Kidney (tissue), 13 donors: ENCODE measurements at regions not wholly inside any gene's neighbourhood (a gene's known extent, or its start where the extent isn't known, plus 50 kb on each side); places are given as distances from the start of the nearest gene placed in this dataset.
A peak's percentile ranks its signal among the peaks of the same experiment; 100 is the strongest.

Experiments
- DNase-seq, 5 donors: peaks; one replicate each; pipeline ENCODE4 v3.0.0-alpha.2; 2013 to 2020
- FAIRE-seq: peaks from 2 replicates; lab custom pipeline; 2012; peaks lifted over from hg19 to GRCh38; lab: Jason Lieb, UNC
- H3K27ac ChIP-seq, 2 donors: one replicate each; pipeline ENCODE4 v1.7.0; 2013; ENCODE audit warnings: low read depth in 2 of 2, low read length in 2 of 2, inconsistent platforms in 1 of 2
- H3K27me3 ChIP-seq: one replicate; pipeline ENCODE4 v1.7.1; 2013; ENCODE audit warnings: low read length, inconsistent platforms; ENCODE audit not compliant: control insufficient read depth, insufficient read depth
- H3K36me3 ChIP-seq, 3 donors: one replicate each; pipeline versions ENCODE4 v1.7.0 to v1.7.1; 2013; ENCODE audit warnings: low read length in 3 of 3, control low read depth in 1 of 3, inconsistent platforms in 1 of 3; ENCODE audit not compliant: insufficient read depth in 3 of 3, control insufficient read depth in 2 of 3
- H3K4me1 ChIP-seq, 3 donors: one replicate each; pipeline versions ENCODE4 v1.7.0 to v1.7.1; 2013; ENCODE audit warnings: low read length in 3 of 3, inconsistent platforms in 1 of 3, low read depth in 1 of 3; ENCODE audit not compliant: control insufficient read depth in 2 of 3, insufficient read depth in 2 of 3
- H3K4me3 ChIP-seq, 3 donors: one replicate each; pipeline versions ENCODE4 v1.7.0 to v1.8.1; 2013; ENCODE audit warnings: low read length in 3 of 3, control low read depth in 1 of 3, inconsistent platforms in 1 of 3
- H3K9ac ChIP-seq, 3 donors: one replicate each; pipeline versions ENCODE4 v1.7.0 to v1.7.1; 2013; ENCODE audit warnings: low read length in 3 of 3, control low read depth in 1 of 3, inconsistent platforms in 1 of 3
- H3K9me3 ChIP-seq, 3 donors: one replicate each; pipeline versions ENCODE4 v1.7.0 to v1.7.1; 2013; ENCODE audit warnings: low read length in 3 of 3, control low read depth in 1 of 3, inconsistent platforms in 1 of 3; ENCODE audit not compliant: control insufficient read depth in 2 of 3, insufficient read depth in 1 of 3
- CTCF ChIP-seq: IDR thresholded peaks from 3 replicates; pipeline ENCODE4 v1.5.1; 2012; ENCODE audit warnings: mild to moderate bottlenecking, moderate library complexity, borderline replicate concordance; ENCODE audit not compliant: insufficient read depth; ENCODE audit errors: extremely low read depth
- intact Hi-C: fragments of 100-400 bp; cut with DNase I; formaldehyde crosslinking; loops from one replicate; pipeline ENCODE4 v1.11.1; 2022
- donor health status: control.
- donor health status: control.
- donor health status: control.
- donor health status: control.
- donor health status: control.
- donor health status: DM: yes; HTN: yes; CAD: no.
- donor health status: Normal renal cell carcinoma (clear cell type).

- no peak for TF ChIP-seq CTCF
- H3K9me3 ChIP-seq = no peaks in the 10 kb centered on the region
- FAIRE-seq (no peak), DNase-seq (peak in 1 of 5 donors; percentile 43)
- H3K36me3 ChIP-seq = no peaks in the 10 kb centered on the region
- H3K9ac ChIP-seq = no peak overlapping the region
- no peak overlapping the region for H3K4me3 ChIP-seq
- H3K27me3 ChIP-seq = no peaks in the 10 kb centered on the region
- H3K27ac ChIP-seq = no peak overlapping the region
- intact Hi-C loops = no loop called here
- H3K4me1 ChIP-seq = no peaks in the 10 kb centered on the region
These were observed 103.8 kb upstream of the PRR20G start for GRCh38 chr3:127391436-127392155.

- H3K9me3 ChIP-seq = no peaks in the 10 kb centered on the region
- no peaks in the 10 kb centered on the region for H3K4me1 ChIP-seq
- no peak overlapping the region for H3K27ac ChIP-seq
- DNase-seq (peak in 1 of 5 donors; percentile 69), FAIRE-seq (no peak)
- no peaks in the 10 kb centered on the region for H3K27me3 ChIP-seq
- H3K36me3 ChIP-seq = no peaks in the 10 kb centered on the region
- TF ChIP-seq CTCF = no peak
- intact Hi-C loops = no loop called here
- H3K9ac ChIP-seq = no peak overlapping the region
- H3K4me3 ChIP-seq = no peak overlapping the region
These were observed 102.6 kb upstream of the PRR20G start for GRCh38 chr3:127390365-127391025.

- H3K36me3 ChIP-seq = no peaks in the 10 kb centered on the region
- FAIRE-seq (no peak), DNase-seq (peak in 1 of 5 donors; percentile 42)
- no peak for TF ChIP-seq CTCF
- H3K9me3 ChIP-seq = no peaks in the 10 kb centered on the region
- no peaks in the 10 kb centered on the region for H3K27me3 ChIP-seq
- H3K4me1 ChIP-seq = no peaks in the 10 kb centered on the region
- intact Hi-C loops = no loop called here
- H3K4me3 ChIP-seq = no peak overlapping the region
- no peak overlapping the region for H3K27ac ChIP-seq
- H3K9ac ChIP-seq = no peak overlapping the region
These were observed 102.1 kb upstream of the PRR20G start for GRCh38 chr3:127389913-127390312.
